Umbilical cord (tissue), 1 donor: ENCODE measurements at regions not wholly inside any gene's neighbourhood (a gene's known extent, or its start where the extent isn't known, plus 50 kb on each side); places are given as distances from the start of the nearest gene placed in this dataset.
A peak's percentile ranks its signal among the peaks of the same experiment; 100 is the strongest.
"Not testable (repeated sequence)": the region's sequence is repeated elsewhere in the genome, so short reads cannot be mapped to it uniquely, and the experiment has no call there.

Experiments used
- DNase-seq: peaks from one replicate; pipeline ENCODE4 v3.0.0-alpha.2; 2015; ENCODE audit warnings: low spot score

DNA sequence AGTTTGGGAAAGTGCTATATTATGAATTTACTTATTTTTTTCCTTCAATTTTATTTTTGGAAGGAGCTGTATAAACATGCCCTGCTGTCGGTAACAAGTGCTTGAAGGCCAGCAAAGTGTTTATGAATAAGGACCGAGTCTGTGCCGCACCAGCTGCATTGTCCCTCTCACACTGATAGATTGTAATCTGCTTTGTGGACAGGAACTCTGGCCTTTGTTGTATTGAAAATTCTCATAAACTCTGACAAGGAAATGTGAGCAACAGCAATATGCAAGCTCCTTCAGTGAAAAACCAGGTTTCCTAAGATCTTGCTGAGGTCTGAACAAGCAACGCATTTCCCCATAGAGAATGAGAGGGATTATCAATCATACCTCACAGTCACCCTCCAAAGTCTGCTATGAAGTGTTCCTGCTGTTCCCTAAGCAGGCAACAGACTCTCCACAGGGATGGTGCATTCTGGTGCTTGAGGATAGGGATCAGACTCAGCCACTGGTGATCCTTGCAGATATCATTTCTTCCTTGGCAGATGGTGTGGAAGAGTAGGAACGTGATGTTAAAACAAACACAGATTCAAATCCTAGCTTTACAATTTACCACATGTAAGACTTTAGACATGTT, 109.6 kb downstream of the KCNJ2 start:
- DNase-seq, result no peak

DNA sequence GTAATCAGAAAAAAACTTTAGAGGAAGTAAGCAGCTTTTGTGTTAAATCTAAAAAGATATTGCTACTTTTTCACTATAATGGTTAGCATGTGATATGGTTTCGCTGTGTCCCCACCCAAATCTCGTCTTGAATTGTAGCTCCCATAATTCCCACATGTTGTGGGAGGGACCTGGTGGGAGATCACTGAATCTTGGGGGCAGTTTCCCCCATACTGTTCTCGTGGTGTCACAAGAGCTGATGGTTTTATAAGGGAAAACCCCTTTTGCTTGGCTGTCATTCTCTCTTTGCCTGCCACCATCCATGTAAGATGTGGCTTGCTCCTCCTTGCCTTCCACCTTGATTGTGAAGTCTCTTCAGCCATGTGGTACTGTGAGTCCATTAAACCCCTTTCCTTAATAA, 117.1 kb downstream of the KCNJ2 start:
- DNase-seq, result no peak

DNA sequence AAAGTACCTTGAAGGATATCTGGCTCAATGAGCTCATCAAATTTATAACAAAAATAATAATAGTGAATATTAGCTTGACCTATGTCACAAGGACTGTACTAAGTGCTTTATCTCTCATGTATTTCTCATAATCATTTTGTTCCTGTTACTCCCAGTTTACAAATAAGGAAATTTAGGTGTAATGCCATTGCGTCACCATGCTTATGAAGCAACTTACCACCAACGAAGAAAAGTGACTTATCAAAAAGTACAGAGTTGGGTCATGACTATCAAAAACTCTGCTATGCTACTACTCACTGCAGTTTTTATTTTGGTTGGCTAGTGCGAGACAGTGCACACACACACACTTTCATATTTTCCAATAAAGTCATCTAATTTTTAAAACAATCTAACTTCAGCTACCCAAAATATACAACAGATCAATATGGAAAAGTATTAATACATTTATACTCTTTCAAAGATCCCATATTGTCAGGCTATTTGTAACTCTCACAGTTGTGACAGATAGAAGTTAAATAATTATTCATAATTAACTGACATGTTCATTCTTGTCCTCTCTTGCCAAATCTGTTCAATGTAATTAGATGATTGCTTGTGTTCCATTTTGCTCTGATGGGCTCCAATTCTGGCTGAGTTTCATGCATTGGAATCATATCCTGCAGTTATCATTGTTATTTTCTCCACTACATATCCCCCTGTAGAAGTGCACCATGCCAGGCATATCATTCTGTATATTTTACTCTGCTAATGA, 119.4 kb downstream of the KCNJ2 start:
- no peak for DNase-seq

DNA sequence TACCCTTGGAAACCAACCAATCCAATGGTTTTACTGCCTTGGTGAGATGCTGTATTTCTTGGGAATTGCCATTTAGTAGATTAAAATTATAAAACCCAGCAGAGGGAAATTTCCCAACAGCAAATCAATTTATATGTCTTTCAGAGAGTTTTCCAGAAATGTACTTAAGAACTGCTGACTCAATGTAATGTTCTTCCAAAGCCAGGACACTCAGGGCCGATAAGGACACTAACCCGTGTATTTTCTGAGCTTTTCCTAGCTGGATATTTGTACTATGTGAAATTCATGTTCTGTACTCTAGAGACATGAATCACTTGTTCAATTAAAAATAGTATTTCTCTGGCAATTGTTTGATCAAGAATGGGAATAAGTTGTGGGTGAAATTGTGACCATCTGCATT, 121.4 kb downstream of the KCNJ2 start:
- peak; percentile 69 for DNase-seq

DNA sequence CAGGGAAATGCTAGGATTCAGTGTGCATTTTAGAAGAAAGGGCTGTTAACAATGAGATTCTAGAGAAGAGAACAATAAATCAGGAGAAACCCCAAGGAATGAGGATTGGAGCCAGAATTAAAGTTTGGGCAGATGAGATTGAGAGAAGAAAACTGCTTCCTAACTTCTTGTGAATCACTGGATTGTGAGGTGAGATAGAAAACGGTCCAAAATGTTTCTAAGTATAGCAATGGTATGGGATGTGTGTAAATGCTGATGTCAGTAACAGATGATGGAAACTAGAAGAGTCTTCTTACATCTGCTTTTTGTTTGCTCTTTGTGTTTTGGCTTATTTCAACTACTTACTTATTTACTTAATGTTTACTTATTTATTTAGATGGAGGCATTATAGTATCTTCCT, 123.0 kb downstream of the KCNJ2 start:
- DNase-seq, result no peak

DNA sequence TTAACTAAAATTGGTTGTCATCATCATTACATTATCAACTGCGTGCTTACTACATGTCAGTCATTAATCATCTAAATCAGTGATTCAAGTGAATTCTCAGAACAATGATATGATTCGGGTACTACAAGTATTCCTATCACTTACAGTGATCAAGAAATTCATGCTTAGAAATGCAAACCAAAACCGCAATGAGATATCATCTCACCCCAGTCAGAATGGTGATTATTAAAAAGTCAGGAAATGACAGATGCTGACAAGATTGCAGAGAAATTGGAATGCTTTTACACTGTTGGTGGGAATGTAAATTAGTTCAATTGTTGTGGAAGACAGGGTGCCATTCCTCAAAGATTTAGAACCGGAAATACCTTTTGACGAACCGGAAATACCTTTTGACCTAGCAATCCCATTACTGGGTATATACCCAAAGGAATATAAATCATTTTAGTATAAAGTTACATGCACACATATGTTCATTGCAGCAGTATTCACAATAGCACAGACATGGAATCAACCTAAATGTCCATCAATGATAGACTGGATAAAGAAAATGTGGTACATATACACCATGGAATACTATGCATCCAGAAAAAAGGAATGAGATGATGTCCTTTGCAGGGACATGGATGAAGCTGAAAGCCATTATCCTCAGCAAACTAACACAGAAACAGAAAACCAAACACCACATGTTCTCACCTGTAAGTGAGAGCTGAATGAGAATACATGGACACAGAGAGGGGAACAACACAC, 124.4 kb downstream of the KCNJ2 start:
- DNase-seq, result not testable (repeated sequence)

DNA sequence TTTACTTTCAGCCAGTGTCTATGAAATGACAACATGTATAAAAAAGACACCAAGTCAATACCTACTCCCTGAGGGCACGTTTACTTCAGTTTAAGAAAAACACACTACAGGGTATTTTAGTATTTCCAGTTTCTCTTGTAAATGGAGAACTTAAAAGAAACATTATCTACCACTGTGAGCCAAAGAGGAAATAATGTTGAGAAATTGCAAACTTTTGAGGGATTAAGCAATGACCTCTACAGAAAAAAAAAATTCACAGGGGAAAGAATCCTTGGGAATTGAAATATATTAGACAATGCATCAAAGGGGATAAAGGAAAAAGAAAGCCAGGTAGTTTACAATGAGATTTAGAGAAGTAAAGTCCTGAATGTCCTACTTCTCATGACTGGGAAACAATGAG, 126.0 kb downstream of the KCNJ2 start:
- DNase-seq, result no peak

DNA sequence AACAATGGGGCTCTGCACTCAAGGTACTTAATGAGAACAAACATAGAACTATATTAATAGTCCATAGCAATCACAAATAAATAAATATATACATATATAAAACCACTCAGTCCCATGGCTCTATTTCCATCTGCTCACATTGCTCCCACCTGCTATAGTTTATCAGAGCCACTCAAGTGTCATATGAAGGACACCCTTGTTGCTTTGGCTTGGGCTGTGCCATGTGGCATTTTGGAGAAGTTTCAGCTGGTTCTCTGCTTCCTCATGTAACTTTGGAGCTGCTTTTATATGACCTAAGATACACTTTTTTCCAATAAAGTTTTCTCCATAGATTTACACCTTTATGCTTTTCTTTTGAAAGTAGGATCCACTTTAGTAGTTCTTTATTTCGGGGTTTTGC, 126.4 kb downstream of the KCNJ2 start:
- DNase-seq, result no peak

DNA sequence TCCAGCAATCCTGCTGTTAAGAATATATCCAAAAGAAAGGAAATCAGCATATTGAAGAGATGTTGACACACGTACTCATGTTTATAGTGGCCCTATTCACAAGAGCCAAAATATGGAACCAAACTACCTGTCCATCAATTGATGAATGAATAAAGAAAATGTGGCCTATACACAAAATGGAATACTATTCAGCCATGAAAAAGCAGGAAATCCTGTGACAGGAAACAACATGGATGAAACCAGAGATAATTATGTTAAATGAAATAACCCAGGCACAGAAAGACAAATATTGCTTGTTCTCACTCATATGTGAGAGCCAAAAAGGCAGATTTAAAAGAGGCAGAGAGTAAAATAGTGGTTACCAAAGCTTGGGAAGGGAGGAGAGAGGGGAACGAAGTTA, 127.1 kb downstream of the KCNJ2 start:
- DNase-seq, result no peak

DNA sequence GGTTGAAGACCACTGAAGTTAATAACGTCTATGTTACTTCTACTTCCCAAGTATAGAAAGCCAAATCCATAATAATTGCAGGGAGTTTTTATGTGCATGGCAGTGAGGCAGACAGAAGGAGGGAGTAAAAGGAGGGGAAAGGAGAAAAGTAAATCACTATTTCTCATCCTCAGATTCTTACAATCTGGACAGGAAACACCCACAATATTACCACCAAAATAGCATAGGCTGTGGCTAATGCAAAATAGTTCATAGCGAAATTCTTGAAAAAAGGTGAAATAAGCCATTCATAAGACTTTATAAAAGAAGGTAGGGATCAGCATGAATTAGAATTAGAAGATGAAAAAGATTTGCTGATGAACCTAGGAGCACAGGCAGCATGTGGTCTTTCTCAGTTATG, 128.1 kb downstream of the KCNJ2 start:
- DNase-seq, result no peak

DNA sequence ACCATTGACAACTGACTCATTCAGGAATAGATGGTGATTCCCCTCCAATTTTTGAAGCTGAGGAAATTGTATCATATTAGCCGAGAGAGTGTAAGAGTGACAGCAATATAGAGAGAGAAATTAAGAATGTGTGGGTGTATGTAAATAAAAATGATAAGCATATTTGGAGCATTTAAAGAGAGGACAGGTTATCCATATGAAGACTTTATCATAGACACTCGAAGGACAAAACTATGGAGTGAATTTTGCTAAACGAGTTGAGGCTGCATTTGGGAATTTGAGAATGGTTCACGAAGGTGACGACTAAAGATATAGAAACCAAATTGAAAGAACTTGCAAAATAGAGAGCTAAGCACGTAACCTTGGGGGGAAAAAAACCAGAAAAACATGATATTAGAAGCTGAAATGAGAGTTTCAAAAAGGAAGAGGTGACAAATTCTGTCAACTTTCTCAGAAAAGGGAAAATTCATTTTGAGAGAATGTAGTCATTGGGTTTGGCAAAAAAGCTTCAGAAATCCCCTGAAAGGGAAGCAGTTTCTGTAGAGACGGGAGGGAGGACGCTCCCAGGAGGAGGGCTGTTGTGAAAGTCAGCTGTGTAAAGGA, 129.7 kb downstream of the KCNJ2 start:
- no peak for DNase-seq

DNA sequence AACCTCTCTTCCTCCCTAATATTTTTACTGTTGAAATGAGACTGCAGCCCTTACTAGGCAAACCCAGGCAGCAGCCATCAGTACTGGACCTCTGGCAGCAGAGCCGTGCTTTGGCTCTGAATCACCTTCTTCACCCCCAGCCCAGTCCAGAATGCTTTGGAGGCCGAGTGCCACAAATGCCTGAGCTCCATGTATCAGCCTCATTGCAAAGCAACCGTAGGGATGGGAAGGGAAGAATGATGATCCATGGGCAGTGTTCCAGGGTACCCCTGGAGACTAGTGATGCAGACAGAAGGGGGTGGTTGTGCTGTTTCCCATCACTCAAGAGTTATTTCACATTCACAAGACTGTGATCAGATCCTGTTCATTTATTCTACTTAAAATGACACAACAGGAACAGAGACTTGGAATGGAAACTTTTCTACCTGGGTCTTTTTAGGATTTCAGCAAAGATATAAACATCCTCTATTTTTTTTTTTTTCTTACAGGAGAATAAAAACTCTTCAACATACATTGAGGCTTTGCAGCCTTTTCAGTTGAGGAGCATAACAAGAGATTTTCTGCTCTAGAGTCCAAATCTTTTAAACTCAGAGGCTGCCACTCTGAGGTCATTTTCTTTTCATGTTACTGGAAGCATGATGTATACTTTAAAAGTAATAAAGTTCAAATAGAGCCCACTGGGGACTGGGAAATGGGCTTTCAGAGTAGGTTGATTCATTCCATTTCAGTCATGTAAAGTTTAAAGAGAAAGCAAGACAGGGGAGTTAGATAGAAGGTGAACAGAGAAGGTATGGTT, 138.3 kb downstream of the KCNJ2 start:
- DNase-seq, result peak; percentile 88

DNA sequence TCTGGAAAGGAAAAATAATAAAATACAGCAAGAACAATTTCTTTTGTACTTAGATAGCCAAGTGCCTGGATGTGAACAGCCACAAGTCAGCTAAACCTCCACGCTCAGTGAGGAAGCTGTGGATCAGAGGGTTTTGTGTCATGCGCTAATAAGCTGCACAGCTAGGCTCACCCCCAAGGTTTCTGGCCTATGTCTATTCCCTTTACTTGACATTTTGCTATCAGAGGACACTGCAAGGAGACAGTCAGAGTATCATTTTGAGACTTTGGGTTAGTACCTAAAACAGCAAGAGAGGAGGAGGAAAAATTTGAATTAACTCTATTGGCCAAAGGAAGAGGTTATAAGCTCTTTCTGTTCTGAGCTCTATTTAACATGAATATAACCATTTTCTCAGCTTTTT, 139.3 kb downstream of the KCNJ2 start:
- DNase-seq, result peak; percentile 88

DNA sequence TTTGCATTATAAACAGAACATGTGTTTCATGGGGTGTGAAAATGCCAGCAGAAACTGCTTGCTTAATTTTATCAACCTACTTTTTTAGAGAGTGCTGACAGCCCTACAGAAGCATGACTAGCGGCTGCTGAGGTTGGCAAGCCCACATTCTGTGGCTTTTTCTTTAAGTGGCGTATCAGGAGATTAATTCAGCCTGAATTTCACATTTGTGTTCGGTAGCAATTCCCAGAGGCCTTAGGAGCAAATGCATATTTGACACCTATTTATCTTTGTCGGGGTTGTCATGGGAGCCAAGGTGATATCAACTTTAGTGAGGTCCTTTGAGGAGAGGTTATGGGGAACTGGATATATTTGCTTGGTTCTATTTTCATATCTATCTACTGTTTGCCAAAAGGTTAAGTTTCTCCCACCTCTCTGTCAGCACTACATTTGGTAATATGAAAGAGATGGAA, 140.9 kb downstream of the KCNJ2 start:
- peak; percentile 40 for DNase-seq

DNA sequence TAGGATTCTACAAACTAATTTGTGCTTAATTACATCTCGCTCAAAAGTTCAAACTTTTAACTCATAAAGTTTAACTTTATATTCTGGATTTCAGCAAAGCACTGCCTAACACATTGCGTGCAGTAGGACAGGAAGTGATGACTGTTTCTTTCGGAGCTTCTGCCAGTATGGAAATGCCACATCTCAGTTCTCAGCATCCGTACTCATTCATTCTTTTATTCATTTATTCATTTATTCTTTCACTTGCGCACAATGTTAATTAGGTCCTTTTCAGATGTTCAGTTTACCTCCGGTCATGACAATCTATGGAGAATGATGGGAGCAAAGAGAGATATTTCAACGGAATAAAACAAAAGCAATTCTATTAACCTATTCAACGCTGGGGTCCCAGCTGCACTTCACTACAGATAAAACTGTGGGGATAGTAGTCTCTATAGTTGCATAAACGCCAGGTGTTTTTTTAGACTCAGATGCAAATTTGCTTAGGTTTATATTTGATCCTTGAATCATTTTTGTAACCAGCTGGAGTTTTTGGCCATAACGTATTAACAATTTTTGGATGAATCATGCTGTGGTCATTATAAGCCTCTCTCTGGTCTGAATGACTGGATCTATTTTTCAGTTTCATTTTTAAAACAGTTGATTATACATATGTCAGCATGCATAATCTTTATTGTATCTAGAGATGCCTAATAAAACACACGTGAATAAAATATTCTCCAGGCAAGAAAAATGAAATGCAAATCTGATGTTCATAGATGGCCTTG, 143.9 kb downstream of the KCNJ2 start:
- no peak for DNase-seq

DNA sequence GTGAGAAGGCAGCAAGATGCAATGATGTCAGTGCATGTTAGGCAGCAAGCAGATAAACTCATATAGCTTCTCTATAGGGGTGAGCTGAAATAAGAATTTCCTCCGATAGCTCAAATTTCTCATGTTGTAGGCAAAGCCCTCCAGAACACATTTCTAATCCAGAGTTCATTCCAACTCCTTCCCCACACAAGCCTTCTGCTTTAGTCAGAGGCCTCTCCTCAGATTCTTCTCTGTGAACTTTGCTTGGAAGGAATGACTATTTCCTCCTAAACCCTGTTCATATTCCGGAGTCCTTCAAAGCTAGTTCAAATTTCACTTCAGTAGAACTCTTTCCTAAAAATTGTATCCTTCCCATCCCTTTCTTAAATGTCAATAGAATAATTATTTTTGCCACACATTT, 144.8 kb downstream of the KCNJ2 start:
- DNase-seq, result peak; percentile 88

DNA sequence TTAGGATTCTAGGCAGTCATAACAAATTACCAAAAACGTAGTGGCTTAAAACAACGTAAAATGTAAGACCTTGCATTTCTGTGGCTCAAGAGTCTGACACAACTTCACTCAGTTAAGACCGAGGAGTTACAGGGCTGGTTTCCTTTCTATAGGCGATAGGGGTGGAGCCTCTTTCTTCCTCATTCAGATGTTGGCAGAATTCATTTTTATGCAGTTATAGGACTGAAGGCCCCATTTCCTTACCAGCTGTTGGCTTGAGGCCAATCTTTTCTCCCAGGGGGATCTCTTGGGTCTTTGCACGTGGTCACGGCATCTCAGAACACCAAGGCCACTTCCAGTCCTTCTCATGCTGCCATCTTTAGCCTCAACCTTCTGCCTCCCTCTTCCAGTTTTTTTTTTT, 145.2 kb downstream of the KCNJ2 start:
- DNase-seq, result peak; percentile 30

DNA sequence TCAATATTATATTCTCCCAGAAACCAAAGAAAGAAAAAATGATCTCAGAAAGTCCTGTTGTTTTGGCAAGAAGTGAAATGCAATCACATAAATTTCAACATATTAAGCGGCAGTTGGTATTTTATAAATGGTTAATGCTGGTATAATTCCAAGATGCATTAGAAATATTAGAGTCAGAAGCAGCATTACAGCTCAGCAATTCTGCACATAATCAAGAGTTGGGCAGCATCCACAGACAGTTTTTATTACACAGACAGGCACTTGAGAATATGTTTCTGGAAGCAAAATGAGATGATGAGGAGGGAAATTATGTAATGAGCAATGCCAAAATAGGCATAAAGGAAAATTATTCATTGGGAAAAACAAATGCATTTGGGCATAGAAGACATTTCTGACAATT, 148.1 kb downstream of the KCNJ2 start:
- DNase-seq, result peak; percentile 75

DNA sequence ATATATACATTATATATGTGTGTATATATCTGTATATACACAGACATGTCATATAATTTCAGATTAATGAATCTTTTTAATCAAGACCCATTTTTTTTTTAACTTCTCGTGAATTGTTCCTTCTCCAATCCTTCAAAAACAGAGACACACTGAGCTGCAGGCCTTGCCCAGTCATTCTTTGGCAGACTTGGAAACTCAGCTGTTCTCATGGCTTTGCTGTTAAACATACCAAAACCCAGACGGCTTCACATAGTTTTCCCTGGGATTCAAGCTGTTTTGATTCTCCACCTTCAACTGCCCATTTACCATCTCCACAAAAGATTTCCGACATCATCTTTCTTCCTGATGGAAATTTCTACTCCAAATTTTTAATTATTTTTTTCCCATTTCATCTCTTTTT, 148.7 kb downstream of the KCNJ2 start:
- DNase-seq, result peak; percentile 84

DNA sequence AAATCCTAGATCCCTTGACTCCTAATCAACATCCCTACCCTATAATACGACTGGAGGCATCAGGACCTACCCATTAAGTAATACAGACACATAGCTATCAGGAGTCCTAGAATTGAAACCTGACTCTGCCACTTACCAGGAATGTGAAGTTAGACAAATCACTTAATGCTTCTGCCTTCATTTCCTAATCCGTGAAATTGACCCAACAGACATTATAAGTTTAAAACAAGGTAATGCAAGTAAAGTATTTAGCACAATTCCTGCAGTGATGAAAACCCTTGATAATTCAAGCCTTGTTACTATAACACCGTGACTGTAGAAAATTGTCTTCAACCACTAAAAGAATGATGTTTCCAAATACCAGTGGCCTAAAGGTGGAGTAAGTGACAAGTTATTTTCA, 150.2 kb downstream of the KCNJ2 start:
- DNase-seq, result no peak
